A673 (cell line): ENCODE measurements at regions not wholly inside any gene's neighbourhood (a gene's known extent, or its start where the extent isn't known, plus 50 kb on each side); places are given as distances from the start of the nearest gene placed in this dataset.

Experiments
- BruUV-seq: library from RNA; stranded (reverse); fragments of 400-500 nt; replicated peaks from 2 replicates; lab custom pipeline; 2021; lab: Mats Ljungman, UMichigan
- CTCF ChIA-PET: fragments of 300-600 bp; sonication (Branson Sonifier 250); formaldehyde crosslinking; loops from one replicate; lab custom pipeline; 2022; ENCODE audit warnings: antibody characterized with exemption; lab: Charles Lee
- POLR2A ChIA-PET: fragments of 300-600 bp; sonication (Branson Sonifier 250); formaldehyde crosslinking; loops from one replicate; lab custom pipeline; 2022; ENCODE audit warnings: antibody characterized with exemption; ENCODE audit not compliant: low non-redundant PET; lab: Charles Lee
- DNase-seq: peaks from one replicate; pipeline ENCODE4 v3.0.0-alpha.2; 2015; ENCODE audit warnings: low spot score
- H3K27ac ChIP-seq: fragments of 200-600 bp; sonication (generic); 2 replicates; pipeline ENCODE4 v1.5.1; 2016; ENCODE audit warnings: mixed run types, low read depth, mild to moderate bottlenecking, mixed read lengths, antibody characterized with exemption, low read length; ENCODE audit not compliant: poor library complexity, severe bottlenecking
- H3K27me3 ChIP-seq: fragments of 200-600 bp; sonication (generic); replicated peaks from 2 replicates; pipeline ENCODE4 v1.6.1; 2017; ENCODE audit warnings: mixed run types, low read depth, mild to moderate bottlenecking, mixed read lengths, antibody characterized with exemption, low read length; ENCODE audit not compliant: insufficient read depth, poor library complexity
- H3K36me3 ChIP-seq: fragments of 200-600 bp; sonication (generic); 2 replicates; pipeline ENCODE4 v1.6.1; 2016; ENCODE audit warnings: mixed run types, mild to moderate bottlenecking, mixed read lengths, antibody characterized with exemption, low read length; ENCODE audit not compliant: insufficient read depth, poor library complexity, severe bottlenecking
- H3K4me1 ChIP-seq: fragments of 200-600 bp; sonication (generic); 2 replicates; pipeline ENCODE4 v1.6.1; 2017; ENCODE audit warnings: mixed run types, mild to moderate bottlenecking, mixed read lengths, antibody characterized with exemption, low read length; ENCODE audit not compliant: insufficient read depth, poor library complexity, severe bottlenecking
- H3K4me3 ChIP-seq: fragments of 200-600 bp; sonication (generic); 2 replicates; pipeline ENCODE4 v1.5.1; 2016; ENCODE audit warnings: low read depth, mixed run types, mild to moderate bottlenecking, mixed read lengths, low read length; ENCODE audit not compliant: poor library complexity, severe bottlenecking
- H3K9me3 ChIP-seq: fragments of 200-600 bp; sonication (generic); 2 replicates; pipeline ENCODE4 v1.6.1; 2016; ENCODE audit warnings: mixed run types, low read depth, mild to moderate bottlenecking, mixed read lengths, antibody characterized with exemption, low read length; ENCODE audit not compliant: poor library complexity, severe bottlenecking
- CTCF ChIP-seq: fragments of 300-800, 200-600 bp; sonication (generic); conservative IDR thresholded peaks from 2 replicates; pipeline ENCODE4 v1.5.1; 2017; ENCODE audit warnings: low read depth, mild to moderate bottlenecking, antibody characterized with exemption, low read length, moderate library complexity, mixed read lengths
- EZH2 ChIP-seq: fragments of 200-600 bp; sonication (generic); IDR thresholded peaks from 2 replicates; pipeline ENCODE4 v1.6.1; 2017; ENCODE audit warnings: borderline replicate concordance, low read depth, mild to moderate bottlenecking, mixed read lengths, antibody characterized with exemption, low read length; ENCODE audit not compliant: poor library complexity, severe bottlenecking
- intact Hi-C: fragments of 100-400 bp; cut with micrococcal nuclease; formaldehyde crosslinking; loops from one replicate; pipeline ENCODE4 v1.10.0; 2022; ENCODE audit not compliant: unreplicated experiment

- CTCF ChIA-PET: no interaction called here
- POLR2A ChIA-PET: no interaction called here
- DNase-seq: no peak
- H3K36me3 ChIP-seq: no peaks in the 10 kb centered on the region
- H3K27ac ChIP-seq: no peak overlapping the region
- intact Hi-C loops: no loop called here
- no peaks in the 10 kb centered on the region for H3K9me3 ChIP-seq
- no TSS peak for BruUV-seq
- TF ChIP-seq CTCF (no peak), EZH2 (no peak)
- H3K4me3 ChIP-seq: no peak overlapping the region
- H3K27me3 ChIP-seq: no peaks in the 10 kb centered on the region
- H3K4me1 ChIP-seq: no peaks in the 10 kb centered on the region
These were observed 112.3 kb upstream of the COL11A1 start for GRCh38 chr1:103220631-103221041.

- H3K27ac ChIP-seq: no peak overlapping the region
- no peaks in the 10 kb centered on the region for H3K4me1 ChIP-seq
- TF ChIP-seq EZH2 (no peak), CTCF (no peak)
- ChIA-PET POLR2A (no interaction called here), CTCF (no interaction called here)
- H3K4me3 ChIP-seq: no peak overlapping the region
- DNase-seq: no peak
- H3K27me3 ChIP-seq: no peaks in the 10 kb centered on the region
- H3K9me3 ChIP-seq: no peaks in the 10 kb centered on the region
- H3K36me3 ChIP-seq: no peaks in the 10 kb centered on the region
- intact Hi-C loops: no loop called here
- BruUV-seq: no TSS peak
These were observed 110.5 kb upstream of the COL11A1 start for GRCh38 chr1:103218821-103219220.

GRCh38 chr1:103218369-103218768 lies 110.0 kb upstream of the COL11A1 start:
- no peaks in the 10 kb centered on the region for H3K27me3 ChIP-seq
- POLR2A ChIA-PET: no interaction called here
- CTCF ChIA-PET: no interaction called here
- no peaks in the 10 kb centered on the region for H3K9me3 ChIP-seq
- no peak overlapping the region for H3K4me3 ChIP-seq
- DNase-seq: no peak
- H3K4me1 ChIP-seq: no peaks in the 10 kb centered on the region
- no peak overlapping the region for H3K27ac ChIP-seq
- BruUV-seq: no TSS peak
- H3K36me3 ChIP-seq: no peaks in the 10 kb centered on the region
- TF ChIP-seq CTCF (no peak), EZH2 (no peak)
- intact Hi-C loops: no loop called here
